Liver (tissue), 3 donors: ENCODE measurements at regions not wholly inside any gene's neighbourhood (a gene's known extent, or its start where the extent isn't known, plus 50 kb on each side); places are given as distances from the start of the nearest gene placed in this dataset.

ENCODE experiments used
- CTCF ChIP-seq: fragments of 150-350 bp; IDR thresholded peaks from 2 replicates; pipeline ENCODE4 v1.5.1; 2017; ENCODE audit warnings: improper control_type of control experiment, low read depth, low read length; ENCODE audit not compliant: missing input control
- HNF4A ChIP-seq, 2 donors: conservative IDR thresholded peaks; 2 replicates each; pipeline ENCODE4 v1.6.1; 2016; ENCODE audit warnings: antibody characterized with exemption in 2 of 2, mild to moderate bottlenecking in 2 of 2
- JUND ChIP-seq, 2 donors: IDR thresholded peaks; 2 replicates each; pipeline ENCODE4 v1.6.1; 2016; ENCODE audit warnings: antibody characterized with exemption in 2 of 2
- MAX ChIP-seq: IDR thresholded peaks from 2 replicates; pipeline ENCODE4 v1.6.1; 2016; ENCODE audit warnings: antibody characterized with exemption
- RAD21 ChIP-seq, 2 donors: IDR thresholded peaks; 2 replicates each; pipeline ENCODE4 v1.6.1; 2016; ENCODE audit warnings: antibody characterized with exemption in 2 of 2, mild to moderate bottlenecking in 2 of 2
- REST ChIP-seq: IDR thresholded peaks from 2 replicates; pipeline ENCODE4 v1.6.1; 2016; ENCODE audit warnings: antibody characterized with exemption, mild to moderate bottlenecking
- RXRA ChIP-seq, 2 donors: IDR thresholded peaks; 2 replicates each; pipeline ENCODE4 v1.6.1; 2017 to 2018; ENCODE audit warnings: antibody characterized with exemption in 2 of 2, mild to moderate bottlenecking in 1 of 2
- SP1 ChIP-seq: IDR thresholded peaks from 2 replicates; pipeline ENCODE4 v1.6.1; 2018; ENCODE audit warnings: antibody characterized with exemption, mild to moderate bottlenecking
- TF ChIP-seq, protein P1 (sequence below): IDR thresholded peaks from 2 replicates; pipeline ENCODE4 v1.6.1; 2016; ENCODE audit warnings: antibody characterized with exemption
- donor health status: healthy.
- donor health status: healthy.

DNA sequence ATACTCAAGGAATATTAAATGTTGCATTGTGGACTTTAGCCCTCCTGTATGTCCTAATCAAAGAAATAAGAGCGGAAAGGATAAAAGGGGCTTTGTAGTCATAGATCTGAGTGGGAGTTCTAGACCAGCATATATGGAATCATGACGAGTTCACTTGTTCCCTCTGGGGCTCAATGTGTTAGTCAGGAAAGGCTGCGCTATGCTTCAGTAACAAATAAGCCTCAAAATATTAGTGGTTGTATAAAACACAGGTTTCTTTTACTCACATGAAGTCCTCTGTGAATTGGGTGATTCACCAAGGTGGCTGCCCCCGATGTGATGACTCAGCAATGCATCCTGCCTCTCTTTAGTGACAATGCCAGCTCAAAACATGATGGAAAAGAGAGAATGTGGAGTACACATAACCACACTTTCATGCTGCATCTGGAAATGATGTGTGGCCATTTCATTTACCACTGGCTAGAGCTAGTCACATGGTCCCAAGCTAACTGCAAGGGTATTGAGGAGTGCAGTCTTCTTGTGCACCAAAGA, 63.3 kb upstream of the IRX5 start:
- TF ChIP-seq MAX (no peak), REST (no peak), CTCF (no peak), JUND (IDR thresholded peaks at IDR 0.05) (no peak), RXRA (IDR thresholded peaks at IDR 0.05) (no peak), HNF4A (conservative IDR thresholded peaks at IDR 0.05) (no peak), RAD21 (IDR thresholded peaks at IDR 0.05) (no peak), SP1 (no peak)
- TF ChIP-seq, protein P1, sequence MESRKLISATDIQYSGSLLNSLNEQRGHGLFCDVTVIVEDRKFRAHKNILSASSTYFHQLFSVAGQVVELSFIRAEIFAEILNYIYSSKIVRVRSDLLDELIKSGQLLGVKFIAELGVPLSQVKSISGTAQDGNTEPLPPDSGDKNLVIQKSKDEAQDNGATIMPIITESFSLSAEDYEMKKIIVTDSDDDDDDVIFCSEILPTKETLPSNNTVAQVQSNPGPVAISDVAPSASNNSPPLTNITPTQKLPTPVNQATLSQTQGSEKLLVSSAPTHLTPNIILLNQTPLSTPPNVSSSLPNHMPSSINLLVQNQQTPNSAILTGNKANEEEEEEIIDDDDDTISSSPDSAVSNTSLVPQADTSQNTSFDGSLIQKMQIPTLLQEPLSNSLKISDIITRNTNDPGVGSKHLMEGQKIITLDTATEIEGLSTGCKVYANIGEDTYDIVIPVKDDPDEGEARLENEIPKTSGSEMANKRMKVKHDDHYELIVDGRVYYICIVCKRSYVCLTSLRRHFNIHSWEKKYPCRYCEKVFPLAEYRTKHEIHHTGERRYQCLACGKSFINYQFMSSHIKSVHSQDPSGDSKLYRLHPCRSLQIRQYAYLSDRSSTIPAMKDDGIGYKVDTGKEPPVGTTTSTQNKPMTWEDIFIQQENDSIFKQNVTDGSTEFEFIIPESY = no peak
